Endothelial cell (in vitro differentiated cells): ENCODE measurements at regions not wholly inside any gene's neighbourhood (a gene's known extent, or its start where the extent isn't known, plus 50 kb on each side); places are given as distances from the start of the nearest gene placed in this dataset.

Experiments
- DNase-seq: peaks from one replicate; pipeline ENCODE4 v3.0.0; 2021; ENCODE audit warnings: low spot score
- H3K27ac Mint-ChIP-seq: one replicate; pipeline ENCODE4 v1.8.0; 2021; ENCODE audit warnings: mixed read lengths, inconsistent platforms; ENCODE audit not compliant: unreplicated experiment
- H3K27me3 Mint-ChIP-seq: one replicate; pipeline ENCODE4 v1.8.0; 2021; ENCODE audit warnings: mild to moderate bottlenecking, moderate library complexity, mixed read lengths, inconsistent platforms; ENCODE audit not compliant: unreplicated experiment
- H3K36me3 Mint-ChIP-seq: one replicate; pipeline ENCODE4 v1.8.0; 2021; ENCODE audit warnings: mild to moderate bottlenecking, low read depth, mixed read lengths, inconsistent platforms; ENCODE audit not compliant: unreplicated experiment
- H3K4me1 Mint-ChIP-seq: one replicate; pipeline ENCODE4 v1.8.0; 2021; ENCODE audit warnings: mild to moderate bottlenecking, mixed read lengths, inconsistent platforms; ENCODE audit not compliant: unreplicated experiment
- H3K4me3 Mint-ChIP-seq: one replicate; pipeline ENCODE4 v1.8.0; 2021; ENCODE audit warnings: mild to moderate bottlenecking, mixed read lengths, inconsistent platforms; ENCODE audit not compliant: unreplicated experiment
- H3K9me3 Mint-ChIP-seq: one replicate; pipeline ENCODE4 v1.8.0; 2021; ENCODE audit warnings: mixed read lengths, inconsistent platforms; ENCODE audit not compliant: unreplicated experiment
- microRNA-seq: library from miRNA; unstranded; fragments of <30 nt; microRNA quantifications from one replicate; pipeline ENCODE4, GENCODE V29; 2020; ENCODE audit not compliant: unreplicated experiment
- TF ChIP-seq, protein P1 (sequence below): fragments of 200-600 bp; sonication (generic); IDR thresholded peaks from one replicate; pipeline ENCODE4 v1.5.0; 2021; ENCODE audit warnings: antibody characterized with exemption; ENCODE audit not compliant: unreplicated experiment

DNA sequence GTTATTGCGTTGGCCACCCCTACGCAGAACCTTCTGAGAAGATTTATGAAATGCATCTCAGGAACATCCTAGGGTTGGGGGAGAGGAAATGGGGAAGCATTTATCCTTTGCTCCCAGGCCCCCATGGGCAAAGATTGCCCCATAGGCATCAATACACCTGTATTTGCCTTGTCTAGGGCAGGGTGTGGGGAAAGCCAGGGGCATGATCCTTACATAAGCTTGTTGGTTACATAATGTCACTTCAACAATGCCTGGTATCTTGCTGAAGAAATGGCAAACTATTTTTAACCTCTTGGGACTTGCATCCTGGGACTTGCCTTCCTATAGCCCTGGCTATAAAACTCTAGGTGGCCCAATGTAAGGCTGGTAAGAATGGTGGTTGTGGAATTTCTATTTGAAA is 53.9 kb upstream of the SPRED2 start:
- Mint-ChIP-seq H3K9me3 (no peaks in the 10 kb centered on the region), H3K36me3 (peaks cover 3% of the 10 kb centered on the region), H3K4me1 (no peaks in the 10 kb centered on the region), H3K27me3 (peaks cover 7% of the 10 kb centered on the region), H3K4me3 (no peak overlapping the region), H3K27ac (no peak overlapping the region)
- TF ChIP-seq, protein P1, sequence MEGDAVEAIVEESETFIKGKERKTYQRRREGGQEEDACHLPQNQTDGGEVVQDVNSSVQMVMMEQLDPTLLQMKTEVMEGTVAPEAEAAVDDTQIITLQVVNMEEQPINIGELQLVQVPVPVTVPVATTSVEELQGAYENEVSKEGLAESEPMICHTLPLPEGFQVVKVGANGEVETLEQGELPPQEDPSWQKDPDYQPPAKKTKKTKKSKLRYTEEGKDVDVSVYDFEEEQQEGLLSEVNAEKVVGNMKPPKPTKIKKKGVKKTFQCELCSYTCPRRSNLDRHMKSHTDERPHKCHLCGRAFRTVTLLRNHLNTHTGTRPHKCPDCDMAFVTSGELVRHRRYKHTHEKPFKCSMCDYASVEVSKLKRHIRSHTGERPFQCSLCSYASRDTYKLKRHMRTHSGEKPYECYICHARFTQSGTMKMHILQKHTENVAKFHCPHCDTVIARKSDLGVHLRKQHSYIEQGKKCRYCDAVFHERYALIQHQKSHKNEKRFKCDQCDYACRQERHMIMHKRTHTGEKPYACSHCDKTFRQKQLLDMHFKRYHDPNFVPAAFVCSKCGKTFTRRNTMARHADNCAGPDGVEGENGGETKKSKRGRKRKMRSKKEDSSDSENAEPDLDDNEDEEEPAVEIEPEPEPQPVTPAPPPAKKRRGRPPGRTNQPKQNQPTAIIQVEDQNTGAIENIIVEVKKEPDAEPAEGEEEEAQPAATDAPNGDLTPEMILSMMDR: no peak
- DNase-seq: no peak

DNA sequence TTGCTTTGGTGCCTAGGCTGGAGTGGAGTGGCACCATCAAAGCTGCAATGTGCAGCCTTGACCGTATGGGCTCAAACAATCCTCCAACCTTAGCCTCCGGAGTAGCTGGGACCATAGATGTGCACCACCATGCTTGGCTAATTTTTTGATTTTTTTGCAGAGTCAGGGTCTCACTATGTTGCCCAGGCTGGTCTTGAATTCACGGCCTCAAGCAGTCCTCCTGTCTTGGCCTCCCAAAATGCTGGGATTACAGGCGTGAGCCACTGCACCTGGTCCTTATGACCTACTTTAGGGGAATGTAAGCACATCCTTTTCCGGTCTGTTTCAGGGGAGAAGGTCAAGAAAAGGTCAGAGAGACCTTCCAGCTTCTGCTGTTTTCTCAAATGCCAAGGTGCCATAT is 53.4 kb upstream of the SPRED2 start:
- Mint-ChIP-seq H3K36me3 (peaks cover 3% of the 10 kb centered on the region), H3K4me3 (no peak overlapping the region), H3K4me1 (no peaks in the 10 kb centered on the region), H3K27me3 (peaks cover 7% of the 10 kb centered on the region), H3K27ac (no peak overlapping the region), H3K9me3 (no peaks in the 10 kb centered on the region)
- DNase-seq: no peak
- TF ChIP-seq, protein P1: no peak

DNA sequence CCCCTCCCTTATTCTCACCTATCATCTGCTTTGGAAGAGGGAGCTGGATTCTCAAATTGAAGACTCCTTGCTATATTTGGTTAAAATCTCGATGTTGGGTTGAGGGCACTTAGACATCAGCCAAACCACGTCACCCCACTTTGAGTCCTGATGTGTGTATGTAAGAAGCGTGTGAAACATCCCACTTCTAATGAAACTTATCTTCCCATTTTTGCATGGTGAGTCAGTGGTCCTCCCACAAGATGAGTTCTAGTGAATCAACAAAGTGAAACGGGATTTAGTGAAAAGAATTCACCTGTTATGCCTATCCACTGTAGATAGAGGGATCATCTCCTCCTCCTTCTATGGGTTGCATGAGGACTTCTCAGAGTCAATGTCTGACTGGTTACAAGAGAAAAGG is 51.4 kb upstream of the SPRED2 start:
- TF ChIP-seq, protein P1: no peak
- Mint-ChIP-seq H3K9me3 (no peaks in the 10 kb centered on the region), H3K27me3 (peaks cover 6% of the 10 kb centered on the region), H3K27ac (no peak overlapping the region), H3K4me3 (no peak overlapping the region), H3K4me1 (peaks cover 3% of the 10 kb centered on the region), H3K36me3 (peaks cover 3% of the 10 kb centered on the region)
- DNase-seq: no peak

DNA sequence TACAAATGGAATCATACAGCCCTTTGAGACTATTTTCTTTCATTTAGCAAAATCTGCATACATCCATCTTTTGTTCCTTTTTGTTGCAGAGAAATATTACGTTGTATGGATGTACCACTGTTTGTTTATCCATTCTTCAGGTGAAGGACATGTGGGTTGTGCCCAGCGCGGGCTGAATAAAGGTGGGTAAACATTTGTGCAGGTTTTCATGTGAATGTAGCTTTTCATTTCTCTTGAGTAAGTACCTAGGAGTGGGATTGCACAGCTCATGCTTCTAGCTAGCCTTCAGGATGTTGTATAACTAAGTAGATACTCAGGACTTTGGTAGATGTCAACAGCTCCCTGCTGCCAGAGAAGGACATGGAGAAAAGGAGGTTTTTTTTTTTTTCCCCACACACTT is 50.6 kb upstream of the SPRED2 start:
- Mint-ChIP-seq H3K27me3 (peaks cover 5% of the 10 kb centered on the region), H3K36me3 (no peaks in the 10 kb centered on the region), H3K9me3 (no peaks in the 10 kb centered on the region), H3K4me3 (no peak overlapping the region), H3K4me1 (peaks cover 3% of the 10 kb centered on the region), H3K27ac (no peak overlapping the region)
- TF ChIP-seq, protein P1: no peak
- no peak for DNase-seq

Small RNAs in the stretch of these regions (microRNA-seq; reads per million reads assigned to microRNA genes)
- 0.35 reads per million for gene MIR4778
